ENCODE measurements at regions not wholly inside any gene's neighbourhood (a gene's known extent, or its start where the extent isn't known, plus 50 kb on each side); places are given as distances from the start of the nearest gene placed in this dataset.
A peak's percentile ranks its signal among the peaks of the same experiment; 100 is the strongest.

- no peak overlapping the region for H3K27ac ChIP-seq (ENCODE audit: low read depth in 2 of 2, low read length in 2 of 2)
- TF ChIP-seq CTCF (IDR thresholded peaks at IDR 0.05; ENCODE audit: borderline replicate concordance, extremely low read depth, insufficient read depth): no peak
- FAIRE-seq (no peak), DNase-seq (no peak)
- no peaks in the 10 kb centered on the region for H3K9me3 ChIP-seq (ENCODE audit: control insufficient read depth in 2 of 3, insufficient read depth in 1 of 3, low read length in 3 of 3)
- no peaks in the 10 kb centered on the region for H3K4me1 ChIP-seq (ENCODE audit: control insufficient read depth in 2 of 3, insufficient read depth in 2 of 3, low read depth in 1 of 3, low read length in 3 of 3)
- no peak overlapping the region for H3K4me3 ChIP-seq (ENCODE audit: low read length in 3 of 3)
- H3K27me3 ChIP-seq (ENCODE audit: control insufficient read depth, insufficient read depth, low read length): no peaks in the 10 kb centered on the region
- intact Hi-C loops (cut with DNase I): no loop called here
- H3K36me3 ChIP-seq (ENCODE audit: control insufficient read depth in 2 of 3, insufficient read depth in 3 of 3, low read length in 3 of 3): no peaks in the 10 kb centered on the region
- H3K9ac ChIP-seq (ENCODE audit: low read length in 3 of 3): no peak overlapping the region
These were observed 1139.7 kb upstream of the TMEFF2 start for GRCh38 chr2:193334401-193334800.

- Histone ChIP-seq H3K27ac (ENCODE audit: low read depth in 2 of 2, low read length in 2 of 2) (no peak overlapping the region), H3K4me1 (ENCODE audit: control insufficient read depth in 2 of 3, insufficient read depth in 2 of 3, low read depth in 1 of 3, low read length in 3 of 3) (no peaks in the 10 kb centered on the region), H3K9ac (ENCODE audit: low read length in 3 of 3) (no peak overlapping the region), H3K4me3 (ENCODE audit: low read length in 3 of 3) (no peak overlapping the region), H3K36me3 (ENCODE audit: control insufficient read depth in 2 of 3, insufficient read depth in 3 of 3, low read length in 3 of 3) (no peaks in the 10 kb centered on the region), H3K9me3 (ENCODE audit: control insufficient read depth in 2 of 3, insufficient read depth in 1 of 3, low read length in 3 of 3) (no peaks in the 10 kb centered on the region), H3K27me3 (ENCODE audit: control insufficient read depth, insufficient read depth, low read length) (no peaks in the 10 kb centered on the region)
- no peak for TF ChIP-seq CTCF (IDR thresholded peaks at IDR 0.05; ENCODE audit: borderline replicate concordance, extremely low read depth, insufficient read depth)
- FAIRE-seq (no peak), DNase-seq (no peak)
- intact Hi-C loops (cut with DNase I): no loop called here
These were observed 1138.8 kb upstream of the TMEFF2 start for GRCh38 chr2:193333539-193333938.

GRCh38 chr2:193332941-193333340, 1138.2 kb upstream of the TMEFF2 start:
- FAIRE-seq (no peak), DNase-seq (no peak)
- H3K4me3 ChIP-seq (ENCODE audit: low read length in 3 of 3): no peak overlapping the region
- no peaks in the 10 kb centered on the region for H3K27me3 ChIP-seq (ENCODE audit: control insufficient read depth, insufficient read depth, low read length)
- no peaks in the 10 kb centered on the region for H3K9me3 ChIP-seq (ENCODE audit: control insufficient read depth in 2 of 3, insufficient read depth in 1 of 3, low read length in 3 of 3)
- H3K36me3 ChIP-seq (ENCODE audit: control insufficient read depth in 2 of 3, insufficient read depth in 3 of 3, low read length in 3 of 3): no peaks in the 10 kb centered on the region
- intact Hi-C loops (cut with DNase I): no loop called here
- no peak overlapping the region for H3K9ac ChIP-seq (ENCODE audit: low read length in 3 of 3)
- no peaks in the 10 kb centered on the region for H3K4me1 ChIP-seq (ENCODE audit: control insufficient read depth in 2 of 3, insufficient read depth in 2 of 3, low read depth in 1 of 3, low read length in 3 of 3)
- no peak overlapping the region for H3K27ac ChIP-seq (ENCODE audit: low read depth in 2 of 2, low read length in 2 of 2)
- no peak for TF ChIP-seq CTCF (IDR thresholded peaks at IDR 0.05; ENCODE audit: borderline replicate concordance, extremely low read depth, insufficient read depth)

- no peak overlapping the region for H3K9ac ChIP-seq (ENCODE audit: low read length in 3 of 3)
- TF ChIP-seq CTCF (IDR thresholded peaks at IDR 0.05; ENCODE audit: borderline replicate concordance, extremely low read depth, insufficient read depth): no peak
- H3K36me3 ChIP-seq (ENCODE audit: control insufficient read depth in 2 of 3, insufficient read depth in 3 of 3, low read length in 3 of 3): no peaks in the 10 kb centered on the region
- FAIRE-seq (no peak), DNase-seq (peak in 1 of 5 donors; percentile 10)
- no peak overlapping the region for H3K27ac ChIP-seq (ENCODE audit: low read depth in 2 of 2, low read length in 2 of 2)
- no peak overlapping the region for H3K4me3 ChIP-seq (ENCODE audit: low read length in 3 of 3)
- no peaks in the 10 kb centered on the region for H3K27me3 ChIP-seq (ENCODE audit: control insufficient read depth, insufficient read depth, low read length)
- no peaks in the 10 kb centered on the region for H3K9me3 ChIP-seq (ENCODE audit: control insufficient read depth in 2 of 3, insufficient read depth in 1 of 3, low read length in 3 of 3)
- no peaks in the 10 kb centered on the region for H3K4me1 ChIP-seq (ENCODE audit: control insufficient read depth in 2 of 3, insufficient read depth in 2 of 3, low read depth in 1 of 3, low read length in 3 of 3)
- intact Hi-C loops (cut with DNase I): no loop called here
These were observed 1136.9 kb upstream of the TMEFF2 start for GRCh38 chr2:193331676-193332075.
